ENCODE measurements at regions not wholly inside any gene's neighbourhood (a gene's known extent, or its start where the extent isn't known, plus 50 kb on each side); places are given as distances from the start of the nearest gene placed in this dataset.

DNA sequence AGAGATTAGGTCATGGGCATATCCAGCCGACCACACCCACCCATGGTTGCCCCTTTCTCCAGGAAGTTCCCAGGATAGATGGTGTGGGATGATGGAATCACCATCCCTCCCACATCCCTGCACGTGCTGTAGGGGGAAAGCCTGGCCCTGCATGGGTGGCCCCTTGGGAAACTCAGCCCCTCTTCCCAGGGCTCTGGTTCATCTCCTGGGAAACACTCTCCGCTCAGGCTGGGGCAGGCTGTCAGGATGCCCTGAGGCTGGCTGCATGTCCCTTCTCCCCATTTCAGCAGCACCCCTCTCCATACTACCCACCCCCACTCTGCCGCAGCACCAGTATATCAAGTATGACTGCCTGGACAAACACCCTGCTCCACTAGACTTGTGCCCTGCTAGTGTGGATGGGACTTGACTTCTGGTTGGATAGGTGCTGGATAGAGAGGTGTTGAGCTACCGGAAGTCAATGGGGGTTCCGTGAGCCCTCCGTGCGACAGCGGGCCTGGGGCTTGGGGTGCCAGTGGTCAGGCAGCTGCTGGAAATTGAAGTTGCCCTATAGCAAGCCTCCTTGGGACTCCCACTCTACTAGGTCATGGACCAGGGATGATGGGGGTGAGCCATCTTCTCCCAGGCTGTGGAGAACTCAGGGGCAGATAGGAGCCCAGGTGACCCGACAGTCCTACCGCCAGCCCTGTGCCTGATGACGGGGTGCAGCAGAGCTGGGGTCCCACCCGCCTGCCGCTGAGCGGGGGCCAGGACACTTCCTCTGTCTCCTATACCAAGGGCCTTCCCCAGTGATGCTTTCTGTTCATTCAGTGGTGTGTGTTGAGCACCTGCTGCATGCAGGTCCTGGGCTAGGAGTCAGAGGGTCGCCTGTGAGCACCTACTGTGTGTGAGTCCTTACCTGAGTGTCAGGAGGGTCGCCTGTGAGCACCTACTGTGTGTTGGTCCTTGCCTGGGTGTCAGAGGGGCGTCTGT lies 69.4 kb upstream of the COL5A1 start:
- TF ChIP-seq CTCF (IDR thresholded peaks at IDR 0.05): no peak
- TF ChIP-seq POLR2A (IDR thresholded peaks at IDR 0.05): no peak

All from heart left ventricle (tissue), 13 donors.